ENCODE measurements at regions not wholly inside any gene's neighbourhood (a gene's known extent, or its start where the extent isn't known, plus 50 kb on each side); places are given as distances from the start of the nearest gene placed in this dataset.

- TF ChIP-seq CTCF (IDR thresholded peaks at IDR 0.05) (no peak), POLR2A (IDR thresholded peaks at IDR 0.05) (no peak)
Observed at GRCh38 chr16:59048876-59049275, 314.8 kb upstream of the GOT2 start.

Measured in ovary (tissue), 3 donors.